Superior temporal gyrus (tissue), 1 donor: ENCODE measurements at regions not wholly inside any gene's neighbourhood (a gene's known extent, or its start where the extent isn't known, plus 50 kb on each side); places are given as distances from the start of the nearest gene placed in this dataset.
"Not testable (repeated sequence)": the region's sequence is repeated elsewhere in the genome, so short reads cannot be mapped to it uniquely, and the experiment has no call there.

Source experiments
- DNase-seq: peaks from one replicate; pipeline ENCODE4 v3.0.0-alpha.2; 2016; ENCODE audit errors: extremely low spot score

GRCh38 chr2:95765925-95766910 lies 174.4 kb downstream of the TRIM43 start:
- DNase-seq = not testable (repeated sequence)

- not testable (repeated sequence) for DNase-seq
These were observed 175.7 kb downstream of the TRIM43 start for GRCh38 chr2:95767531-95767930.

- not testable (repeated sequence) for DNase-seq
These were observed 176.1 kb downstream of the TRIM43 start for GRCh38 chr2:95767950-95768349.

- not testable (repeated sequence) for DNase-seq
These were observed 177.5 kb downstream of the TRIM43 start for GRCh38 chr2:95769256-95769655.

- DNase-seq = not testable (repeated sequence)
These were observed 178.9 kb downstream of the TRIM43 start for GRCh38 chr2:95770726-95771125.

- not testable (repeated sequence) for DNase-seq
These were observed 182.8 kb downstream of the TRIM43 start for GRCh38 chr2:95774322-95775192.

- DNase-seq = not testable (repeated sequence)
These were observed 183.4 kb downstream of the TRIM43 start for GRCh38 chr2:95775193-95775531.
